ACHN (cell line): ENCODE measurements at regions not wholly inside any gene's neighbourhood (a gene's known extent, or its start where the extent isn't known, plus 50 kb on each side); places are given as distances from the start of the nearest gene placed in this dataset.
A peak's percentile ranks its signal among the peaks of the same experiment; 100 is the strongest.

Experiments
- DNase-seq: peaks from one replicate; pipeline ENCODE4 v3.0.0-alpha.2; 2015
- in situ Hi-C: cut with HindIII; loops from 2 replicates; pipeline ENCODE4 v1.10.0; 2017; ENCODE audit warnings: low sequenced_read_pairs, low pct_ligation_motif_present, low pct_unique_long_range_greater_than_20kb

DNA sequence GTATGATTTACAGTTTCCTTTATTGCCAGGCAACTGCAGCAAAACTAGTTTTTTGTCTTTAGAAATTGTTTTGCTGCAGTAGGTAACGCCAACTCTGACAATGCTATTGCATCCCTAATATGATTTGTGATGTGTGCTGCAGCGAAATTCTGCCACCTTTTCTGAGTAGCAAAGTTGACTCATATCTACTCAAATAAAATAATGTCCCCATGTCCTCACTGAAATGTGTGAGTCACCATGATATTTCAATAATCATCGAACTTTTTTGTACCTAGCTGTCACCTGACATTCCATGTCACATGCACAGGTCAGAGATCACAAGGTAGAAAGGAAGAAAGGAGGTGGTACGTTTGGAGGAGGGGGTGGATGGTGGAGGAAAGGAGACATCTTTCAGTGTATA, 205.0 kb downstream of the RAD51AP2 start:
- DNase-seq = no peak
- in situ Hi-C loops = no loop called here

DNA sequence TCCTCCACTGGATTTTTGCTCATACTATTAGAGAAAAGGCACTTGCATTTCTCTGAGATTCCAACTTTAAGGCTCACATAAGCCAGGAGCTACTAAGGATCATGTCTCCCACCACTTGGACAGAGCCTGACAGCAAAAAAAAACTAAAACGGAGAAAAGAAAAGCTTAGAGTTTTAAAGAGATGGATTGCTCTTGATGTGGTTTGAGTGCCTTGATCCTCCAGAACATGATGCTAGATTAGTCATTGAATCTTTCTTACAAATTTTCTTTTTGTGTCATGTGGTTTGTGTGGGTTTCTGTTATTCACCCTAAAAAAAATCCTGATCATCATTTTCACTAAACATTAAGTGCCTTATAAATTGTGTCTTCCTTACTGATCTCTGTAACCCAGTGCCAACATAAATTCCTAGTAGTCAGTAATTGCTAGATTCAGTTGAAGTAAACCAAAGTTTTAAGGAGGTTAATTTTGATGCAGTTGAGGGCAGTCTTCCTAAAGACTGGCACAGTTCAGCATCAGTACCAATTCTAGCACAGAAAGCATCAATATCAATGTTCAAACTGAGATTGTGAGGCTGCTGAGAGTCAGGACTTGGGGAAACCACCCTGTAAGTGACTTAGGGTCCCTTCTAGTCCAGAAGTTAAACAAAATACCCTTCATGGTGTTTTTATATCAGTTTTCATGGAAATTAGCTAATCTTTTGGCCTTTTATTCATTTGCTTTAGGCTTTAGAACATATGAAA, 206.3 kb downstream of the RAD51AP2 start:
- DNase-seq = no peak
- in situ Hi-C loops = no loop called here

- in situ Hi-C loops = no loop called here
- no peak for DNase-seq
Measured at GRCh38 chr2:17311106-17311619, 207.1 kb downstream of the RAD51AP2 start.

GRCh38 chr2:17309741-17310339, 208.4 kb downstream of the RAD51AP2 start:
- in situ Hi-C loops = no loop called here
- DNase-seq = peak; percentile 68

- DNase-seq = no peak
- in situ Hi-C loops = no loop called here
Measured at GRCh38 chr2:17309181-17309580, 209.1 kb downstream of the RAD51AP2 start.

- in situ Hi-C loops = no loop called here
Measured at GRCh38 chr2:17306706-17307105, 211.5 kb downstream of the RAD51AP2 start.

GRCh38 chr2:17306219-17306618, 212.0 kb downstream of the RAD51AP2 start:
- DNase-seq = no peak
- in situ Hi-C loops = no loop called here

More at GRCh38 chr2:17306706-17307105, 211.5 kb downstream of the RAD51AP2 start:
- DNase-seq = no peak

DNA sequence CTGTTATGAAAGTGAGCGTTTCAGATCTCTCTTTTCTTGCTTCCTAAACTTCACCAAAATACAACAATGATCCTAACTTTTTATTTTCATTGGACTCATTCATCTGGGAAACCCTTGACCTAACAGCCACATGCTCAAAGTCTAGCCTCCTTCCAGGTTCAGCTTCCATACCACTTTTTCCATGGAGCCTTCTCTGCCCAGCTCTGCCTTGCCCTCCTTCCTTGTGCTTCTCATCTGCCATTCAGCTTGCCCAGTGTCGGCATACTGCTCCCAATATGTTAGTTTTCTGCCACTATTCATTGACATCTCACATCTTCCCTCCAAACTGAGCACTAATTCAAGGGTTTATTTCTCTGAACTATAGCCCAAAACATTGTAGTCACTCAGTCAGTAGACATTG, 214.7 kb downstream of the RAD51AP2 start:
- DNase-seq = no peak
- in situ Hi-C loops = no loop called here

DNA sequence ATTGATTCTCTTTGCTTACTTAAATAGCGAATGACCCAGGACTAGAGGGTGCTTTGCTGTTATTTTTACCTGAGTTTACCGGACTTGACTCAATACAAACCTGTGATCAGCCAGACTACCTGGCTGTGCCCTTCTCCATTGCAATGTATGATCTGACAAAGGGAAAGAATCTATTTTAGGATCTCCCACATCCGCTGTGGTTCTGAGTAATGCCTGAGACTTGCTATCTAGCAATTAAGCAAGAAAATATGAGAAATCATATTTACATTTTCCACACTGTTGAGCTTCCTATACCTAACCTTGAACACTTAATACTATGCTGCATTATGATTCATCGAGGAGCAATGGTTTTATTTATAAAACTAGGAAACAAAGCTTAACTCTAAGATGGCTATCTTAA, 215.2 kb downstream of the RAD51AP2 start:
- in situ Hi-C loops = no loop called here
- no peak for DNase-seq

- in situ Hi-C loops = no loop called here
- no peak for DNase-seq
Measured at GRCh38 chr2:17302281-17302680, 216.0 kb downstream of the RAD51AP2 start.

- no peak for DNase-seq
- in situ Hi-C loops = no loop called here
Measured at GRCh38 chr2:17301437-17301836, 216.8 kb downstream of the RAD51AP2 start.

DNA sequence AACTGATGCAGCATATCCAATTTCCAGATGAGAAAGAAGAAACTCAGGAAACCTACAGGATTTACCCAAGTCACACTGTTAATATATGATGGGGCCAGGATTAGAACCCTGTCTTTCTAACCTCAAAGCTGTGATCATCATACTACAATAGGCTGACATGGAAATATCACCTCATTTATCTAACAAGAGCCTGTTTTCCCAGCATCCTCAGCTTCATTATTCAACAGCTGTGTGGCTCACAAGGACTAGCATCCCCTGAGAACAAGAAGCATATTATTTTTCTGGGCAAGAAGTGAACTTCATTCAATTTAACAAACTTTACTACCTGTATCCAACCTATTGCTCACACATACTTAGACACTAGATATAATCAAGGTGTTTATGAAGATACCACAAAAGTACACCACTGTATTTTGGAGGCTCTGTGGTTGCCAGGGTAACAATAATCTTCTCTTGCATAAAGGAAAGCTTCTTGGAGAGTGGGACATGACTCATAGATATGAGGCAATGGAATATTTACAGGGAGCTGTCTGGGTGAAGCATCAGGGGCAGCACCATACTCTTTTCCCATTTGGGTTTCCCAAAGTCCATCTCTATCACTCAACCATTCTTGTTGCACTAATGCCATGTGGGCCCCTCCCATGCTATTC, 218.2 kb downstream of the RAD51AP2 start:
- DNase-seq = no peak
- in situ Hi-C loops = no loop called here

DNA sequence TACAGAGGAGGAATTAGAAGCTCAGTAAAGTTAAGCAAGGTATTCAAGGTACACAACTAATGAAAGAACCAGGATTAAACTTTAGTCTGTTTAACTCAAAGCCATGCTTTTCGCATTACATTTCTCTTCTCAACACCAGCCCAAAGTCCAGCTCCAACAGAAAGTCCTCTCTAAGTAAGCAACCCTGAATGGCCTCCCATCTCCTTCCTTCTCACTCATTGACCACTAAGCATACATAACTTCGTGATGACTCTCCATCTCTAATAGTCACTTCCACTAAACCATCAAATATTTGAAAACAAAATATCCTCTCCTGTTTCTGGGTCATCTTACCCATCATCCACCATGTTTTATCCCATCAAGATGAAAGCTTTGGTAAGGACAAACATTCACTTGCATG, 219.8 kb downstream of the RAD51AP2 start:
- no peak for DNase-seq
- in situ Hi-C loops = no loop called here

GRCh38 chr2:17296686-17297085, 221.6 kb downstream of the RAD51AP2 start:
- in situ Hi-C loops = no loop called here
- DNase-seq = no peak

- no peak for DNase-seq
- in situ Hi-C loops = no loop called here
Measured at GRCh38 chr2:17289669-17290068, 228.6 kb downstream of the RAD51AP2 start.

DNA sequence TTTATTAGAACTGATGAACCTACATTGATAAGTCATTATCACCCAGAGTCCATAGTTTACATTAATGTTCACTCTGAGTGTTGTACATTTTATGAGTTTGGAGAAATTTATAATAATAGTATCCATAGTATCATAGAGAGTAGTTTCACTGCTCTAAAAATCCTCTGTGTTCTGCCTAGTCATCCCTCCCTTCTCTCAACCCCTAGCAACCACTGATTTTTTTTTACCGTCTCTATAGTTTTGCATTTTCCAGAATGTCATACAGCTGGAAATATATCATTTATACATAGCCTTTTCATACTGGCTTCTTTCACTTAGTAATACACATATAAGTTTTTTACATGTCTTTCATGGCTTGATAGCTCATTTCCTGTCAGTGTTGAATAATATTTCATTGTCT, 231.1 kb downstream of the RAD51AP2 start:
- in situ Hi-C loops = no loop called here
- DNase-seq = no peak

- in situ Hi-C loops = no loop called here
- DNase-seq = no peak
Measured at GRCh38 chr2:17282826-17283225, 235.4 kb downstream of the RAD51AP2 start.

- in situ Hi-C loops = no loop called here
- no peak for DNase-seq
Measured at GRCh38 chr2:17282245-17282644, 236.0 kb downstream of the RAD51AP2 start.

DNA sequence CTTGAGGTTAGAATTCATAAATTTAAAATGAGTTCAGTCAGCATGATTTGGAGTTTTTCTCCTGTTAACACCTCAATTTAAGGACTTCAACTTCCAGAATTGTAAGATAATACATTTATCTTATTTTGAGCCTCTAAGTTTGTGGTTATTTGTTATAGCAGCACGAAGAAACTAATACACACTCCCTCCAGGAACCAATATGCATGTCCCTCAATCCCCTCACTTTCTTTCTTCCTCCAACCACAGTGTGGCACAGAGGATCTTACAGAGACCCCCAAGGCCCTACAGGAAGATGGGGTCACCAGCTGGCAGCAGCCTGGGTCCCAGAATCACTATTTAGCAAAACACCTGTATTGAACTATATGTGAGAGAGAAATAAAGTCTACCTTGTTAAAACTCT, 242.0 kb downstream of the RAD51AP2 start:
- in situ Hi-C loops = no loop called here
- no peak for DNase-seq
